ENCODE measurements at regions not wholly inside any gene's neighbourhood (a gene's known extent, or its start where the extent isn't known, plus 50 kb on each side); places are given as distances from the start of the nearest gene placed in this dataset.

- TF ChIP-seq EZH2 (IDR thresholded peaks at IDR 0.05; ENCODE audit: low read length, missing control alignments) = no peak
- no peak for TF ChIP-seq CTCF (conservative IDR thresholded peaks at IDR 0.05 in 1 of 2, IDR thresholded peaks at IDR 0.05 in 1 of 2; ENCODE audit: low read depth in 1 of 2, low read length in 2 of 2)
Observed at GRCh38 chr2:75932996-75933395, 222.3 kb upstream of the GCFC2 start.
